ENCODE measurements at regions not wholly inside any gene's neighbourhood (a gene's known extent, or its start where the extent isn't known, plus 50 kb on each side); places are given as distances from the start of the nearest gene placed in this dataset.

- TF ChIP-seq POLR2A (IDR thresholded peaks at IDR 0.05; ENCODE audit: low read depth, low read length) (no peak), POLR2AphosphoS5 (IDR thresholded peaks at IDR 0.05; ENCODE audit: low read depth, low read length) (no peak)
These were observed 221.8 kb upstream of the ESRRG start for GRCh38 chr1:216944864-216945510.

All from GM12892 (cell line).